ENCODE measurements at regions not wholly inside any gene's neighbourhood (a gene's known extent, or its start where the extent isn't known, plus 50 kb on each side); places are given as distances from the start of the nearest gene placed in this dataset.

DNA sequence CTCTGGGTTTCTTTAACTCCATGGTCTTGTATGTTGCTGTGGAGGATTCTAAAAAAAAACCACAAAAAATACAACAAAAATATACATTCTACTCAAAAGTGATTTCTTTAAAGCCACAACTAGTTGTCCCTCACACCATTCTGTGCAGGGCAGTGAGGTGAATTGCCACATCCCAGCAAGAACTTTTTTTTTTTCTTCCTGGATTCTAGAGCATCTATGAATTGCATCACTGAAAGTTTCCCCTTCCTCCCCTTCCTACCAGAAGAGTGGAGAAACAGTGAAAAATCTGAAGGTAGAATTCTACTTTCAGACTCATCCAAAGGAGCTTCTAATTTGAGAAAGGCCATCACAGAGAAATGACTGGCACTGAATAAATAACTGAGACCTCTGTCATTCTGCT, 395.3 kb downstream of the AEBP2 start:
- TF ChIP-seq, protein P1, sequence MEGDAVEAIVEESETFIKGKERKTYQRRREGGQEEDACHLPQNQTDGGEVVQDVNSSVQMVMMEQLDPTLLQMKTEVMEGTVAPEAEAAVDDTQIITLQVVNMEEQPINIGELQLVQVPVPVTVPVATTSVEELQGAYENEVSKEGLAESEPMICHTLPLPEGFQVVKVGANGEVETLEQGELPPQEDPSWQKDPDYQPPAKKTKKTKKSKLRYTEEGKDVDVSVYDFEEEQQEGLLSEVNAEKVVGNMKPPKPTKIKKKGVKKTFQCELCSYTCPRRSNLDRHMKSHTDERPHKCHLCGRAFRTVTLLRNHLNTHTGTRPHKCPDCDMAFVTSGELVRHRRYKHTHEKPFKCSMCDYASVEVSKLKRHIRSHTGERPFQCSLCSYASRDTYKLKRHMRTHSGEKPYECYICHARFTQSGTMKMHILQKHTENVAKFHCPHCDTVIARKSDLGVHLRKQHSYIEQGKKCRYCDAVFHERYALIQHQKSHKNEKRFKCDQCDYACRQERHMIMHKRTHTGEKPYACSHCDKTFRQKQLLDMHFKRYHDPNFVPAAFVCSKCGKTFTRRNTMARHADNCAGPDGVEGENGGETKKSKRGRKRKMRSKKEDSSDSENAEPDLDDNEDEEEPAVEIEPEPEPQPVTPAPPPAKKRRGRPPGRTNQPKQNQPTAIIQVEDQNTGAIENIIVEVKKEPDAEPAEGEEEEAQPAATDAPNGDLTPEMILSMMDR (IDR thresholded peaks at IDR 0.05; ENCODE audit: low read length), result no peak
- TF ChIP-seq EZH2 (optimal IDR thresholded peaks at IDR 0.05; ENCODE audit: low read depth, low read length), result no peak
- no peak for TF ChIP-seq EZH2phosphoT487 (IDR thresholded peaks at IDR 0.05; ENCODE audit: low read length)
